GM19238 (cell line): ENCODE measurements at regions not wholly inside any gene's neighbourhood (a gene's known extent, or its start where the extent isn't known, plus 50 kb on each side); places are given as distances from the start of the nearest gene placed in this dataset.
"Not testable (repeated sequence)": the region's sequence is repeated elsewhere in the genome, so short reads cannot be mapped to it uniquely, and the experiment has no call there.

Source experiments
- DNase-seq: peaks from one replicate; pipeline ENCODE4 v3.0.0; 2011; ENCODE audit warnings: low spot score; ENCODE audit not compliant: insufficient read length

DNA sequence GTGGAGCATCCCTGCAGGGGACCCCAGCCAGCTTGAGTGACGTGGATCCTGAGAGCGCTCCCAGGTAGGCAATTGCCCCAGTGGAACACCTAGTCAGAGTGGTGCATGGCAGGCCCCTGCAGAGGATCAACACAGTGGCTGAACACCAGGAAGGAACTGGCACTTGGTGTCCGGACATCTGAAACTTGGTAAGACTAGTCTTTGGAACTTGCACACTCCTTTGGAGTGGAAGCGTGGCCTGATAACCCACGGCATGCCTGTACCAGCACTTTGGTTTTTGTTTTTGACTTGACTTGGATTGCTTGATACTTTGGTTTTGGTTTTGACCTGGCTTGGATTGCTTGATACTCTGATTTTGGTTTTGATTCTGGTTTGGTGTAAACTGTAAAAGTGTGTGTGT is 69.9 kb upstream of the RAP1B start:
- DNase-seq = not testable (repeated sequence)

DNA sequence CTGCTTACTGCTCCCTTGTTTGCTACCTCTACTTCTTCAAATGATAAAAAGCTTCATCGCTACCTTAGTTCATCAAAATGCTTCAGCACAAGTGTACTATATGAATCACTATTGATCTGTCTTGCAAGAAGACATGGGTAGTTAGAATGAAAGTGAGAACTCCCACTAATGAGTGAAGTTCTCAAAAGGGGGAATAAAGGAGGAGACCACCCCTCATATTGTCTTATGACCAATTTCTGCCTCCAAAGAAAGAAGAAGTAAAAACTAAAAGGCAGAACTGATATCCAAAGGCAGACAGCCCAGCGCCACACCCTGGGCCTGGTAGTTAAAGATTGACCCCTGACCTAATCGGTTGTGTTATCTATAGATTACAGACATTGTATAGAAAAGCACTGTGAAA is 63.4 kb upstream of the RAP1B start:
- not testable (repeated sequence) for DNase-seq

DNA sequence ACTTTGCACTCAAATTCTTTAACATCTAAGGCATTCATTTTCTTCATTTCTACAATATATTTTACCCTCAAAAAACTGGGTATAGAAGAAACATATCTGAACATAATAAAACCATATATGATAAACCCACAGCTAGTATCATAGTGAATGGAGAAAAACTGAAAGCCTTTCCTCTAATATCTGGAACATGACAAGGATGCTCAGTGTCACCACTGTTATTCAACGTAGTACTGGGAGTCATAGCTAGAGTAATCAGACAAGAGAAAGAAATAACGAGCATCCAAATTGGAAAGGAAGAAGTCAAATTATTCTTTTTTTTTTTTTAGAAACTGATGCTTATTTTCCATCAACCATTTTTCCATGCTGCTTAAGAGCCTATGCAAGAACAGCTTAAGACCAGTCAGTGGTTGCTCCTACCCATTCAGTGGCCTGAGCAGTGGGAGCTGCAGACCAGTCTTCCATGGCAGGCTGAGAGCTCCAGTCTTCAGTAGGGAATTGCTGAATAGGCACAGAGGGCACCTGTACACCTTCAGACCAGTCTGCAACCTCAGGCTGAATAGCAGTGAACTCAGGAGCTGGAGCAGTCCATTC is 58.0 kb upstream of the RAP1B start:
- DNase-seq = not testable (repeated sequence)

DNA sequence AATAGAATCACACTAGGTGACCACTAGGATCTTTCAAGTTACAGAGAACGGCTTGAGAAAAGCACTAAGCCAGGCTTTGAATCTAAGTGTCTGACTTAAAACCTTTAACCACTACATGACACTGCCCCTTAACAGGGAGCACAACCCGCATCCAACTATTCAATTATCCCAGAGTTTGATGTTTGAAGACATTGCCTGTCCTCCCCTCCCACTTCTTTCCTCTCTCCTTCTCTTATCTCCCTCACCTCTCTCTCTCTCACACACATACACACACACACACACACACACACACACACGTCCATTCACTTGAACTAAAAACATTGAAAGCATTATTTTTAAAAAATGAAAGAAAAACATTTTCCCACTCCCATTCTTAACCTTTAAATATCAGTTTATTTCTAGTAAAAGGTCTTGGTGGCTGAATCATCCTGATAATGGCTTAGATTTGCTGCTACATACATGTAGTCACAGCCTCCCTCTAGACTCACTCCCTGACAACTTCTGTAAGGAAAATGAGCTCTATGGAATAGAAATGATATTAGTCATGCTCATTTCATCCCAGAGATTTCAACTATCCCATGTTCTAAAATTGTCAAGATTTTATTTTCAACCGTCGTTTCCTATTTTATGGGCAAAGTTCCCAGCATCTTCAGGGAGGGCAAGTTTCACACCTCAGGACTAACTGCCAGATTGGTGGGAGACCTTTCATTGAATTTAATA is 53.5 kb upstream of the RAP1B start:
- no peak for DNase-seq

DNA sequence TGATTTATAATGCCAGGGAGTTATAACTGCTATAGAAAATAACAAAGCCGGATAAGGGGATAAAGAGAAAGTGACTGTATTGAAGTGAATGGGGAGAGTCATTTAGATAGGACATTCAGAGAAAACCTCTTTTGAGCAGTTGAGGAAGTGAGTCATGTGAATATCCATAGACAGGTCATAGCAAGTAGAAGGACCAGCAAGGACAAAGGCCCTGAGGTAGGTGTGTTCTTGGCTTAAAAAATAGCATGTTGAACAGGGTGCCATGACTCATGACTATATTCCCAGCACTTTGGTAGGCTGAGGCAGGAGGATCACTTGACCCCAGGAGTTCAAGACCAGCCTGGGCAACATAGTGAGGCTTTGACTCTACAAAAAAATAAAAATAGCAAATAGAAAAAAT is 51.5 kb upstream of the RAP1B start:
- DNase-seq = no peak

- no peak for DNase-seq
These were observed 50.5 kb upstream of the RAP1B start for GRCh38 chr12:68559984-68560850.

- no peak for DNase-seq
These were observed 49.8 kb upstream of the RAP1B start for GRCh38 chr12:68560851-68561422.
